Panc1 (cell line): ENCODE measurements at regions not wholly inside any gene's neighbourhood (a gene's known extent, or its start where the extent isn't known, plus 50 kb on each side); places are given as distances from the start of the nearest gene placed in this dataset.

Experiments
- ATAC-seq: fragments of 200-7000 bp; cut with Tn5 transposase; 2 replicates; pipeline ENCODE4 v1.9.1; 2020; ENCODE audit warnings: mild to moderate bottlenecking, moderate library complexity
- BruUV-seq: library from RNA; stranded (reverse); fragments of 400-500 nt; replicated peaks from 2 replicates; lab custom pipeline; 2021; lab: Mats Ljungman, UMichigan
- CTCF ChIA-PET: fragments of 300-600 bp; sonication (Branson Sonifier 250); formaldehyde crosslinking; loops from one replicate; lab custom pipeline; 2022; ENCODE audit warnings: antibody characterized with exemption; lab: Charles Lee
- POLR2A ChIA-PET: fragments of 300-600 bp; sonication (Branson Sonifier 250); formaldehyde crosslinking; loops from one replicate; lab custom pipeline; 2022; ENCODE audit warnings: antibody characterized with exemption; lab: Charles Lee
- DNase-seq: peaks from one replicate; pipeline ENCODE4 v3.0.0-alpha.2; 2010; ENCODE audit warnings: low read depth, low spot score
- H3K27ac ChIP-seq: 2 replicates; pipeline ENCODE4 v1.5.1; 2011; ENCODE audit warnings: mild to moderate bottlenecking, low read length, inconsistent platforms
- H3K27me3 ChIP-seq: fragments of 200-500 bp; sonication (Bioruptor generic); 2 replicates; pipeline ENCODE4 v1.6.0; 2014; ENCODE audit warnings: low read length, inconsistent platforms; ENCODE audit not compliant: control insufficient read depth, insufficient read depth
- H3K36me3 ChIP-seq: fragments of 200-500 bp; sonication (Bioruptor generic); 2 replicates; pipeline ENCODE4 v1.5.1; 2014; ENCODE audit warnings: inconsistent platforms, mild to moderate bottlenecking, low read length, moderate library complexity; ENCODE audit not compliant: control insufficient read depth, insufficient read depth
- H3K4me1 ChIP-seq: 2 replicates; pipeline ENCODE4 v1.5.1; 2011; ENCODE audit warnings: inconsistent platforms, mild to moderate bottlenecking, low read length, moderate library complexity; ENCODE audit not compliant: control insufficient read depth, insufficient read depth
- H3K4me3 ChIP-seq, 2 experiments: 2 replicates each; pipeline ENCODE4 v1.5.1; 2011 to 2012; ENCODE audit warnings: low read depth in 2 of 2, low read length in 2 of 2, mild to moderate bottlenecking in 2 of 2, inconsistent platforms in 1 of 2, moderate library complexity in 1 of 2
- H3K9me3 ChIP-seq: fragments of 200-500 bp; sonication (Bioruptor generic); 2 replicates; pipeline ENCODE4 v1.5.1; 2014; ENCODE audit warnings: low read depth, mild to moderate bottlenecking, inconsistent platforms, low read length, moderate library complexity; ENCODE audit not compliant: control insufficient read depth, insufficient read depth
- POLR2AphosphoS5 ChIP-seq: IDR thresholded peaks from 2 replicates; pipeline ENCODE4 v1.6.1; 2012; ENCODE audit warnings: mild to moderate bottlenecking, low read depth, low read length, moderate library complexity
- SIN3A ChIP-seq: IDR thresholded peaks from 2 replicates; pipeline ENCODE4 v1.6.1; 2012; ENCODE audit warnings: low read depth, mild to moderate bottlenecking, low read length, moderate library complexity, borderline replicate concordance; ENCODE audit not compliant: insufficient read depth
- TCF7L2 ChIP-seq: IDR thresholded peaks from 2 replicates; pipeline ENCODE4 v1.6.1; 2011; ENCODE audit warnings: mild to moderate bottlenecking, low read depth, low read length, inconsistent platforms
- in situ Hi-C: cut with HindIII; loops from 2 replicates; pipeline ENCODE4 v1.10.0; 2016; ENCODE audit warnings: low sequenced_read_pairs, low pct_unique_long_range_greater_than_20kb
- intact Hi-C: fragments of 100-400 bp; cut with micrococcal nuclease; formaldehyde crosslinking; loops from one replicate; pipeline ENCODE4 v1.10.0; 2022; ENCODE audit not compliant: unreplicated experiment
- TF ChIP-seq, protein P1 (sequence below), 2 experiments: IDR thresholded peaks; 2 replicates each; pipeline ENCODE4 v1.6.1; 2011 to 2012; ENCODE audit warnings: low read depth in 2 of 2, control low read depth in 1 of 2, low read length in 1 of 2, mild to moderate bottlenecking in 1 of 2, moderate library complexity in 1 of 2; ENCODE audit not compliant: insufficient read depth in 1 of 2
- TF ChIP-seq, protein P2 (sequence below): fragments of 450-650 bp; IDR thresholded peaks from 2 replicates; pipeline ENCODE4 v1.5.1; 2017; ENCODE audit warnings: mild to moderate bottlenecking

DNA sequence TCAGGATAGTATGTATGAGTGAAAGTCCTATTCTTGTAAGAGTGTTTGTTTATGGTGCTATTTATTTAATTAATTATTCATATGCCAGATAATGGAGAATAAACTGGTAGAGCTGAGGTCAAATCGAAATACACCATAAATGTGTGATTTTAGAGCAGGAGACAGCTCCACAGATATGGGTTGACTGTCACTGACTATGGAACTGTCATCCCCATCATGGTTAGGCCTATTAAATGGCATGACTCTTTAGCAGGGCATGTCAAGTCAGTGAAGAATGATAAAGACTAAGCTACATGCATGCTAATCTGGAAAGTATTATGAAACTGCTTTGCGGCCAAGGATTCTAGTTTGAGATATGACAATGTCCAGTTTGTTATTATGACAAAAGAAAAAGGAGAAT is 658.6 kb downstream of the ISL1 start:
- Histone ChIP-seq H3K36me3 (no peaks in the 10 kb centered on the region), H3K9me3 (no peaks in the 10 kb centered on the region), H3K4me1 (no peaks in the 10 kb centered on the region), H3K27me3 (no peaks in the 10 kb centered on the region), H3K27ac (no peak overlapping the region), H3K4me3 (no peak overlapping the region)
- TF ChIP-seq SIN3A: no peak
- TF ChIP-seq TCF7L2: no peak
- TF ChIP-seq, protein P1, sequence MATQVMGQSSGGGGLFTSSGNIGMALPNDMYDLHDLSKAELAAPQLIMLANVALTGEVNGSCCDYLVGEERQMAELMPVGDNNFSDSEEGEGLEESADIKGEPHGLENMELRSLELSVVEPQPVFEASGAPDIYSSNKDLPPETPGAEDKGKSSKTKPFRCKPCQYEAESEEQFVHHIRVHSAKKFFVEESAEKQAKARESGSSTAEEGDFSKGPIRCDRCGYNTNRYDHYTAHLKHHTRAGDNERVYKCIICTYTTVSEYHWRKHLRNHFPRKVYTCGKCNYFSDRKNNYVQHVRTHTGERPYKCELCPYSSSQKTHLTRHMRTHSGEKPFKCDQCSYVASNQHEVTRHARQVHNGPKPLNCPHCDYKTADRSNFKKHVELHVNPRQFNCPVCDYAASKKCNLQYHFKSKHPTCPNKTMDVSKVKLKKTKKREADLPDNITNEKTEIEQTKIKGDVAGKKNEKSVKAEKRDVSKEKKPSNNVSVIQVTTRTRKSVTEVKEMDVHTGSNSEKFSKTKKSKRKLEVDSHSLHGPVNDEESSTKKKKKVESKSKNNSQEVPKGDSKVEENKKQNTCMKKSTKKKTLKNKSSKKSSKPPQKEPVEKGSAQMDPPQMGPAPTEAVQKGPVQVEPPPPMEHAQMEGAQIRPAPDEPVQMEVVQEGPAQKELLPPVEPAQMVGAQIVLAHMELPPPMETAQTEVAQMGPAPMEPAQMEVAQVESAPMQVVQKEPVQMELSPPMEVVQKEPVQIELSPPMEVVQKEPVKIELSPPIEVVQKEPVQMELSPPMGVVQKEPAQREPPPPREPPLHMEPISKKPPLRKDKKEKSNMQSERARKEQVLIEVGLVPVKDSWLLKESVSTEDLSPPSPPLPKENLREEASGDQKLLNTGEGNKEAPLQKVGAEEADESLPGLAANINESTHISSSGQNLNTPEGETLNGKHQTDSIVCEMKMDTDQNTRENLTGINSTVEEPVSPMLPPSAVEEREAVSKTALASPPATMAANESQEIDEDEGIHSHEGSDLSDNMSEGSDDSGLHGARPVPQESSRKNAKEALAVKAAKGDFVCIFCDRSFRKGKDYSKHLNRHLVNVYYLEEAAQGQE (IDR thresholded peaks at IDR 0.05; ENCODE audit: insufficient read depth in 1 of 2, low read depth in 2 of 2, low read length in 1 of 2): no peak
- TF ChIP-seq POLR2AphosphoS5: no peak
- TF ChIP-seq, protein P2, sequence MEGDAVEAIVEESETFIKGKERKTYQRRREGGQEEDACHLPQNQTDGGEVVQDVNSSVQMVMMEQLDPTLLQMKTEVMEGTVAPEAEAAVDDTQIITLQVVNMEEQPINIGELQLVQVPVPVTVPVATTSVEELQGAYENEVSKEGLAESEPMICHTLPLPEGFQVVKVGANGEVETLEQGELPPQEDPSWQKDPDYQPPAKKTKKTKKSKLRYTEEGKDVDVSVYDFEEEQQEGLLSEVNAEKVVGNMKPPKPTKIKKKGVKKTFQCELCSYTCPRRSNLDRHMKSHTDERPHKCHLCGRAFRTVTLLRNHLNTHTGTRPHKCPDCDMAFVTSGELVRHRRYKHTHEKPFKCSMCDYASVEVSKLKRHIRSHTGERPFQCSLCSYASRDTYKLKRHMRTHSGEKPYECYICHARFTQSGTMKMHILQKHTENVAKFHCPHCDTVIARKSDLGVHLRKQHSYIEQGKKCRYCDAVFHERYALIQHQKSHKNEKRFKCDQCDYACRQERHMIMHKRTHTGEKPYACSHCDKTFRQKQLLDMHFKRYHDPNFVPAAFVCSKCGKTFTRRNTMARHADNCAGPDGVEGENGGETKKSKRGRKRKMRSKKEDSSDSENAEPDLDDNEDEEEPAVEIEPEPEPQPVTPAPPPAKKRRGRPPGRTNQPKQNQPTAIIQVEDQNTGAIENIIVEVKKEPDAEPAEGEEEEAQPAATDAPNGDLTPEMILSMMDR: no peak
- DNase-seq (no peak), ATAC-seq (no peak)
- CTCF ChIA-PET: no interaction called here
- in situ Hi-C loops: no loop called here
- intact Hi-C loops: no loop called here
- no TSS peak for BruUV-seq
- POLR2A ChIA-PET: no interaction called here

DNA sequence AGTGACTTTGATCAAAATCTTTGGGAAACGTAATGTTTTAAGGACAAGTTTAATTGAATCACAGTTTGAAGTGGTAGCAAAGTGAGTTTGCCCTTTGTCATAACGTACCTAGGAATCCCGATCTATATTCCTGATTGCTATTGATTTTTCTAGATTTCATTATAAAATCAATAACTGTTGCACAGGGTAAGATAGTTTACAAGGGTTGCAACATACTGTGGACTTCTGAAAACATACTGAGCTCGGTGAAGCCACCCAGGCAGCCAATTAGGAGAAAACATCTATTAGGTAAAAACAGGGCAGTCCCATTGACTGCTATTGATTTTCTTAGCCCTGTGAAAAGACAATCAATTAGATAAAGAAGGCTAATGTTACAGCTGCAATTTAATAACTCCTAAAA is 659.9 kb downstream of the ISL1 start:
- CTCF ChIA-PET: no interaction called here
- Histone ChIP-seq H3K36me3 (no peaks in the 10 kb centered on the region), H3K4me3 (no peak overlapping the region), H3K4me1 (no peaks in the 10 kb centered on the region), H3K9me3 (no peaks in the 10 kb centered on the region), H3K27me3 (no peaks in the 10 kb centered on the region), H3K27ac (no peak overlapping the region)
- TF ChIP-seq TCF7L2: no peak
- TF ChIP-seq, protein P2: no peak
- TF ChIP-seq, protein P1 (IDR thresholded peaks at IDR 0.05; ENCODE audit: insufficient read depth in 1 of 2, low read depth in 2 of 2, low read length in 1 of 2): no peak
- TF ChIP-seq POLR2AphosphoS5: no peak
- no peak for TF ChIP-seq SIN3A
- intact Hi-C loops: no loop called here
- in situ Hi-C loops: no loop called here
- no peak for ATAC-seq
- BruUV-seq: no TSS peak
- no peak for DNase-seq
- POLR2A ChIA-PET: no interaction called here
